ENCODE measurements at regions not wholly inside any gene's neighbourhood (a gene's known extent, or its start where the extent isn't known, plus 50 kb on each side); places are given as distances from the start of the nearest gene placed in this dataset.

DNA sequence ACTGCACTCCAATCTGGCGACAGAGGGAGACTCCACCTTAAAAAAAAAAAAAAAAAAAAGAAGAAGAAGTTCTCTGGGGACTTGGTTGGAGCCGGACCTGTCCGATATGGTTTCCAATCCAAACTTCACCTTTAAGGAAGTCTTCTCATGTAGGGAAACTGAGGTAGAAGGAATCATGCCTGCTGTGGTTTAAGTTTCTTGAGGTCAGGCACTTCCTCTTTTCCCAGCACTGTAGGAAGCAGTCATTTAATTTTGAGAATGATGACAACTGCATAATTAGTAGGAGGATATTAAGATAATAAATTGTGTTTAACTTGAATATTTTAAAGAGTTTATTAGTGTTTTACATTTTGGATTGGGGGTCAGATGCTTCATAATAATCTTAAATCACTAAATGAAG, 62.9 kb downstream of the KCNE4 start:
- no peak overlapping the region for H3K14ac ChIP-seq (replicated peaks; ENCODE audit: low read depth, low read length)
- H3K27ac ChIP-seq (ENCODE audit: insufficient read depth, low read length): no peak overlapping the region
- DNase-seq (no peak), ATAC-seq (ENCODE audit: low read depth) (no peak)
- no peaks in the 10 kb centered on the region for H3K9me1 ChIP-seq (ENCODE audit: insufficient read depth, low read length)
- H4K91ac ChIP-seq (ENCODE audit: insufficient read depth, low read depth, low read length): no peak overlapping the region
- no peaks in the 10 kb centered on the region for H4K20me1 ChIP-seq (ENCODE audit: insufficient read depth, low read length)
- H4K5ac ChIP-seq (ENCODE audit: low read depth, low read length): no peak overlapping the region
- H3K9me3 ChIP-seq (ENCODE audit: control insufficient read depth, insufficient read depth, low read length): no peaks in the 10 kb centered on the region
- H2BK15ac ChIP-seq (ENCODE audit: low read depth, low read length): no peak overlapping the region
- intact Hi-C loops (cut with micrococcal nuclease) (no loop called here), in situ Hi-C loops (cut with MboI; ENCODE audit: low sequenced_read_pairs) (no loop called here), dilution Hi-C loops (cut with HindIII; ENCODE audit: low sequenced_read_pairs, unreplicated experiment) (no loop called here)
- H2AK9ac ChIP-seq (replicated peaks; ENCODE audit: low read depth, low read length, poor library complexity): no peak overlapping the region
- H3K23ac ChIP-seq (ENCODE audit: low read depth, low read length): no peak overlapping the region
- ChIA-PET CTCF (no interaction called here), POLR2A (ENCODE audit: unreplicated experiment) (no interaction called here)
- H3K9ac ChIP-seq (ENCODE audit: low read depth, low read length): no peak overlapping the region
- H3K18ac ChIP-seq (ENCODE audit: low read depth, low read length): no peak overlapping the region
- H3K4ac ChIP-seq (ENCODE audit: low read depth, low read length): no peak overlapping the region
- no peak overlapping the region for H4K8ac ChIP-seq (ENCODE audit: low read depth in 2 of 2, low read length in 2 of 2)
- H3K4me3 ChIP-seq (ENCODE audit: insufficient read depth, low read depth, low read length): no peak overlapping the region
- H3K56ac ChIP-seq (ENCODE audit: extremely low read depth, insufficient read depth, low read length): no peak overlapping the region
- H3K4me2 ChIP-seq (ENCODE audit: low read depth, low read length): no peak overlapping the region
- no peaks in the 10 kb centered on the region; the same call in 1 of the 2 replicates for H3K27me3 ChIP-seq (ENCODE audit: control insufficient read depth, insufficient read depth, low read length)
- no peak overlapping the region for H2BK20ac ChIP-seq (ENCODE audit: low read depth, low read length)
- no peaks in the 10 kb centered on the region for H3K36me3 ChIP-seq (ENCODE audit: control insufficient read depth, insufficient read depth, low read length)
- H3K4me1 ChIP-seq (ENCODE audit: control insufficient read depth, insufficient read depth, low read length): no peaks in the 10 kb centered on the region
- H2BK5ac ChIP-seq (ENCODE audit: low read depth, low read length, poor library complexity, severe bottlenecking): no peak overlapping the region
- BruUV-seq (replicated peaks): no TSS peak
- no peak for TF ChIP-seq NFE2L2 (IDR thresholded peaks at IDR 0.05; ENCODE audit: low read depth, low read length)
- TF ChIP-seq MAFK (IDR thresholded peaks at IDR 0.05; ENCODE audit: low read depth, low read length): no peak
- TF ChIP-seq, protein P1, sequence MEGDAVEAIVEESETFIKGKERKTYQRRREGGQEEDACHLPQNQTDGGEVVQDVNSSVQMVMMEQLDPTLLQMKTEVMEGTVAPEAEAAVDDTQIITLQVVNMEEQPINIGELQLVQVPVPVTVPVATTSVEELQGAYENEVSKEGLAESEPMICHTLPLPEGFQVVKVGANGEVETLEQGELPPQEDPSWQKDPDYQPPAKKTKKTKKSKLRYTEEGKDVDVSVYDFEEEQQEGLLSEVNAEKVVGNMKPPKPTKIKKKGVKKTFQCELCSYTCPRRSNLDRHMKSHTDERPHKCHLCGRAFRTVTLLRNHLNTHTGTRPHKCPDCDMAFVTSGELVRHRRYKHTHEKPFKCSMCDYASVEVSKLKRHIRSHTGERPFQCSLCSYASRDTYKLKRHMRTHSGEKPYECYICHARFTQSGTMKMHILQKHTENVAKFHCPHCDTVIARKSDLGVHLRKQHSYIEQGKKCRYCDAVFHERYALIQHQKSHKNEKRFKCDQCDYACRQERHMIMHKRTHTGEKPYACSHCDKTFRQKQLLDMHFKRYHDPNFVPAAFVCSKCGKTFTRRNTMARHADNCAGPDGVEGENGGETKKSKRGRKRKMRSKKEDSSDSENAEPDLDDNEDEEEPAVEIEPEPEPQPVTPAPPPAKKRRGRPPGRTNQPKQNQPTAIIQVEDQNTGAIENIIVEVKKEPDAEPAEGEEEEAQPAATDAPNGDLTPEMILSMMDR (conservative IDR thresholded peaks at IDR 0.05; ENCODE audit: low read depth, low read length): no peak
- no peak for TF ChIP-seq CEBPB (IDR thresholded peaks at IDR 0.05; ENCODE audit: low read depth, low read length)
- TF ChIP-seq FOS (IDR thresholded peaks at IDR 0.05; ENCODE audit: low read depth, low read length): no peak
- TF ChIP-seq RCOR1 (IDR thresholded peaks at IDR 0.05; ENCODE audit: insufficient replicate concordance, low read length): no peak
- TF ChIP-seq SMC3 (IDR thresholded peaks at IDR 0.05; ENCODE audit: low read depth, low read length): no peak
- no peak for TF ChIP-seq BHLHE40 (IDR thresholded peaks at IDR 0.05; ENCODE audit: low read depth, low read length)
- TF ChIP-seq MAZ (IDR thresholded peaks at IDR 0.05; ENCODE audit: borderline replicate concordance, low read depth, low read length): no peak
- no peak for TF ChIP-seq RFX5 (IDR thresholded peaks at IDR 0.05; ENCODE audit: low read depth, low read length)
- TF ChIP-seq RAD21 (IDR thresholded peaks at IDR 0.05; ENCODE audit: low read length): no peak
- TF ChIP-seq POLR2A (IDR thresholded peaks at IDR 0.05; ENCODE audit: low read depth, low read length): no peak
- TF ChIP-seq ELK1 (IDR thresholded peaks at IDR 0.05; ENCODE audit: borderline replicate concordance, low read depth, low read length): no peak
- TF ChIP-seq MXI1 (IDR thresholded peaks at IDR 0.05; ENCODE audit: borderline replicate concordance, low read depth, low read length): no peak
- H3K79me1 ChIP-seq (ENCODE audit: low read depth in 1 of 2, low read length in 2 of 2): no peaks in the 10 kb centered on the region
- no peak overlapping the region for H2BK120ac ChIP-seq (ENCODE audit: low read depth, low read length)
- WGBS, 2 experiments (ENCODE audit: extremely low coverage in 2 of 2, insufficient read length in 1 of 2): no CpG with 5 or more reads among the region's 3 CpGs
- H2AK5ac ChIP-seq (ENCODE audit: low read depth, low read length): no peak overlapping the region
- no peak overlapping the region for H2AFZ ChIP-seq (replicated peaks; ENCODE audit: low read length, poor library complexity)

Measured in IMR-90 (cell line).